Stimulated activated CD4-positive, alpha-beta T cell treated with anti-CD3 and anti-CD28 coated beads, Interleukin-2, amount 100 ng/mL, for 48 hours (primary cell): ENCODE measurements at regions not wholly inside any gene's neighbourhood (a gene's known extent, or its start where the extent isn't known, plus 50 kb on each side); places are given as distances from the start of the nearest gene placed in this dataset.
A peak's percentile ranks its signal among the peaks of the same experiment; 100 is the strongest.
"Not testable (repeated sequence)": the region's sequence is repeated elsewhere in the genome, so short reads cannot be mapped to it uniquely, and the experiment has no call there.

Experiments
- DNase-seq, 2 donors: peaks; one replicate each; pipeline ENCODE4 v3.0.0-alpha.2; 2020

GRCh38 chr20:53855733-53856132 is 214.7 kb downstream of the BCAS1 start:
- DNase-seq: no peak

GRCh38 chr20:53854609-53854926 is 215.8 kb downstream of the BCAS1 start:
- DNase-seq: not testable (repeated sequence)

- DNase-seq: no peak
Observed at GRCh38 chr20:53853111-53853713, 217.2 kb downstream of the BCAS1 start.

- DNase-seq: no peak
Observed at GRCh38 chr20:53852691-53853090, 217.7 kb downstream of the BCAS1 start.

GRCh38 chr20:53852014-53852413 is 218.4 kb downstream of the BCAS1 start:
- DNase-seq: no peak

- DNase-seq: no peak
Observed at GRCh38 chr20:53850319-53850718, 220.1 kb downstream of the BCAS1 start.

GRCh38 chr20:53849471-53850059 is 220.8 kb downstream of the BCAS1 start:
- no peak for DNase-seq

GRCh38 chr20:53848304-53848703 is 222.1 kb downstream of the BCAS1 start:
- DNase-seq: no peak

- DNase-seq: no peak
Observed at GRCh38 chr20:53847837-53848170, 222.6 kb downstream of the BCAS1 start.

GRCh38 chr20:53847139-53847836 is 223.1 kb downstream of the BCAS1 start:
- DNase-seq: no peak

GRCh38 chr20:53846640-53847039 is 223.8 kb downstream of the BCAS1 start:
- DNase-seq: no peak

GRCh38 chr20:53845980-53846379 is 224.4 kb downstream of the BCAS1 start:
- DNase-seq: no peak

- no peak for DNase-seq
Observed at GRCh38 chr20:53844259-53844658, 226.1 kb downstream of the BCAS1 start.

GRCh38 chr20:53843645-53844044 is 226.7 kb downstream of the BCAS1 start:
- DNase-seq: no peak

- no peak for DNase-seq
Observed at GRCh38 chr20:53842301-53843099, 227.9 kb downstream of the BCAS1 start.

- no peak for DNase-seq
Observed at GRCh38 chr20:53841741-53842140, 228.7 kb downstream of the BCAS1 start.

- DNase-seq: no peak
Observed at GRCh38 chr20:53840532-53840931, 229.9 kb downstream of the BCAS1 start.

GRCh38 chr20:53839423-53840176 is 230.8 kb downstream of the BCAS1 start:
- peak in 1 of 2 donors; percentile 16 for DNase-seq

- no peak for DNase-seq
Observed at GRCh38 chr20:53838311-53838868, 232.0 kb downstream of the BCAS1 start.

GRCh38 chr20:53837126-53837826 is 233.1 kb downstream of the BCAS1 start:
- DNase-seq: no peak

GRCh38 chr20:53834749-53835148 is 235.6 kb downstream of the BCAS1 start:
- DNase-seq: no peak

GRCh38 chr20:53834062-53834442 is 236.3 kb downstream of the BCAS1 start:
- DNase-seq: no peak
